HuH-7 (cell line): ENCODE measurements at regions not wholly inside any gene's neighbourhood (a gene's known extent, or its start where the extent isn't known, plus 50 kb on each side); places are given as distances from the start of the nearest gene placed in this dataset.

ENCODE experiments used
- DNase-seq: peaks from one replicate; pipeline ENCODE4 v3.0.0; 2011; ENCODE audit warnings: low spot score

DNA sequence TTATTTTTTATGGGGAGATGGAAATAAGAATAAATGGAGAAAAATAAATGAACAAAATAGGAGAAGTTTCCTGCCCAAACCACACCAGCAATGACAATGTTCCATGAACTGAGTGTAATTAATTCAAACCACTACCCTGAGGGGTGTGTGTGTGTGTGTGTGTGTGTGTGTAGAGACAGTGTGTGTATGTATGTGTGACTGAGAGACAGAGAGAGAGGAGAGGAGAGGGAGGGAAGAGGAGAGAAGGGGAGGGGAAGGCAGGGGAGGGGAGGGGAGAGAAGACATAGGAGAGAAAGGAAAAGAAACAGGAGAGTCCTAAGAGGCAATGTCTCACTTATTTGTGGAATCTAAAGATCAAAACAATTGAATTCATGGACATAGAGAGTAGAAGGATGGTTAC, 65.0 kb upstream of the POU2AF1 start:
- no peak for DNase-seq

DNA sequence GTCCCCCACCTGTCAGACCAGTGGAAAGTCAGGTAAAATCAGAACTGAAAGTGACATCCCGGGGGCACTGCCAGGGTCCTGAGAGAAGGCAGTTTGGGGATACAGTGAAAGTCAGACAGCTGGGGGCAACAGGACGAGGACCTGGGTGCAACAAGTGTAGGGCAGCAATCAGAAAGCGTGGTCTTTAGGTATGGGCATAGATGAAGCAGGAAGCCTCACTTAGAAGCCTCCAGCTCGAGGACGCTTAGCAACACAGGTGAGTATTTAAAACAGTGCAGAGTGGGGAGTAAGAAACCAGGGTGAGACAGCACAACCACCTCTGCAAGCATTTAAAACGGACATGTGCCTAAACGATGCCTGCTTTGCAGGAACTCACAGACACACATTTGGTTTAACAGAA, 64.6 kb upstream of the POU2AF1 start:
- DNase-seq = no peak

DNA sequence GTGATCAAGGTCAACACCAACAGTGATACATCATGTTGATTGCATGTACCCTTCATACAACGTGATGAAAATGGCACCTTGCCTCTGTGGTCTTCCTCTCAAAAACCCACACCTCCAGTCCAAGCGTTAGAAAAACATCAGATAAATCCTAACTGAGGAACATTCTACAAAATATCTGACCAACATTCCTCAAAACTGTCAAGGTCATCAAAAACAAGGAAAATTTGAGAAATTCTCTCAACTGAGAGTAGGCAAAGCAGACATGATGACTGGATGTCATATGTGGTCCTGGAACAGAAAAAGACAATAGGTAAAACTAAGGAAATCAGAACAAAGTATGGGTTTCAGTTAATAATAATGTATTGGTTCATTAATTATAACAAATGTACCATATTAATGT, 64.0 kb upstream of the POU2AF1 start:
- no peak for DNase-seq

DNA sequence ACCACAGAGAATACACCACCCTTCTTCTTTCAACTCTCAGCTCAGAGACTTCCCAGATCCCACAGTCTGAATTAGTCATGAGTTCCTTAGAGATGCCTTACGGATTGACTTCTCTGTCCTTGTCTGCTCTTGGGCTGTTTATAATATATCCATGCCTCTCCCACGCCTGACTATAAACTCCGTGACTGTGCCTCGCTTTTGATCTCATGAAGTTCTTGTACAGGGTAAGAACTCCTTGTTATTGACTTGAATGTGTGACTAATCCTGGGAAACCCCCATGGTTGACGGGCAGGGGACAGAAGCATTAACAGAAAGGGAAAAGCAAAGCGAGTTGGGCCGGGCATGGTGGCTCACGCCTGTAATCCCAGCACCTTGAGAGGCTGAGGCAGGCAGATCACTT, 62.4 kb upstream of the POU2AF1 start:
- no peak for DNase-seq

DNA sequence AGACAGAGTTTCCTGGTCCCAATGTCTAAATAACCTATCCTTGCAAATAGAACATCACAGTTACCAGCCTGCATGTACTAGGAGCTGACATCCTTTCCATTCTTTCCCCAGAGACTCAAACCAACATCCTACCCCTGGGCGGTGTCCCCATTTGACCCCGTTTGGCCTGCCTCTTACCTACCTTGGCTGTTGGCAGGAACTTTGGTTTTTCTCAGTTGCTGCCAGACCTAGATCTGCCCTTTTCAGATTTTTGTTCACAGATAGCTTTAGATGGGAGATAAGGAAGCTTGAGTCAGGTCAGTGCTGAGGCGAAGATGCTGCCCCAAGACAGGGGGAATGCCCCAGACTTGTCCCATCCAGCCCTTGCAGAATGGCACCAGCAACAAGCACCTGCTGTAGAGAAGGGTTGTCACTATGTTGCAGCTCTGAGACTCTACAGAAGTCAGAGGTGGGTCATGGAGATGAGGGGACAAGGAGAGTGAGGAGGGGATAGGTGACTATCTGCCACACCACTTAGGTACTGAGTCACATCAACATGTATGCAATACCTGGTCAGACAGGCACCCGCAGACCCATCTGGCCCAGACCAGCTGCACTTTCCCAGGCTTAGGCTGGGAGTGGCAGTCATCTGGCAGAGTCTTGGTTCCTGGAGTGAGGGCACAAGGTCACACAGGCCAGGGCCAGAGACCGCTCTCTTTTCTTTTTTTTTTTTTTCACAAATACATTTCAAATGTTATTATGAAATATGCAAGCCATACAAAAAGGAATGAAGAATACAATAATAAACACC, 61.5 kb upstream of the POU2AF1 start:
- no peak for DNase-seq

DNA sequence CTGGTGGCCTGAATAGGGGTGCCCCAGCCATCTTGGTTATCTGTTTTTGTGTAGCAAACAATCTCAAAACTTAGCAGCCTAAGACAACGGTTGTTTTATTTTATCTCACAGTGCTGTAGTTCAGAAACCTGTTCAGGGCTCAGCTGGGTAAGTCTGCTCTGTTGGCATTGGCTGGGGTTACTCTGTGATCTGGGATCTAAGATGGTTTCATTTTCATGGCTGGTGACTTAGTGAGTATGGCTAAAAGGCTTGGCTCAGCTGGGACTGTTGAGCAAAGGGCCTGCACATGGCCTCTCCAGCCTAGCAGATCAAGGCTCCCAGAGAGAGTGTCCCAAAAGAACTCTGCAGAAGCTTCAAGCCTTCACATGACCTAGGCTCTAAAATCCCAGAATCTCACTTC, 60.8 kb upstream of the POU2AF1 start:
- no peak for DNase-seq

DNA sequence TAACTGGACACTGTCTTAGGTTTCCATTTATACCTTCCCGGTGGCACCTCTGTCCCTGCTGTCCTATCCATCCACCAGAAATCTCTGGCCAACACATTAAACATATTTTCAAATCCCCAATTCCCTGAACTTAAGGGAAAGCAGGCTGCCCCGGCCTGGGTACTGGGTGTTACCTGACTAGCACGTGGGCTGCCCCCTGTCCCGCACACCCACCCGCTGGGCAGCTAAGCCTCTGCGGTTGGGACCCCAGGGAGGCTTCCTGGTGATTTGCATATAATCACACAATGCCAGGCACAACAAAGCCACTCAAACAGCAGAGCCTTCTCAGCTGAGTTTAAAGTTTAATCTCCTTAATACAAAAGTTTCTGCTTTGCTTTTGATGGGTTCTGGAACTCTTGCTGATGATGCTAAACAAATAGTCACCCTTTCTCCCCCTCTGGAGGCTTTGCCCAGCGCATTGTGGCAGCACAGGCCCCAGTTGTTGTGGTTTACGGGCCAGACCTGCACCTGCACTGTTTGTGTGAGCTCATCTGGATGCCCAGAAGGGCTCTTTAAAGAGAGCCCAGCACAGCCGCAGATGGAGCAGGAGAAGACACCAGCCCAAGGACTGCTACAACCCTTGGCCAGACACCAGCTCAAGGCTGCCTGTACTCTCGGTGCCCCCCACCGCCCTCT, 59.9 kb upstream of the POU2AF1 start:
- no peak for DNase-seq

DNA sequence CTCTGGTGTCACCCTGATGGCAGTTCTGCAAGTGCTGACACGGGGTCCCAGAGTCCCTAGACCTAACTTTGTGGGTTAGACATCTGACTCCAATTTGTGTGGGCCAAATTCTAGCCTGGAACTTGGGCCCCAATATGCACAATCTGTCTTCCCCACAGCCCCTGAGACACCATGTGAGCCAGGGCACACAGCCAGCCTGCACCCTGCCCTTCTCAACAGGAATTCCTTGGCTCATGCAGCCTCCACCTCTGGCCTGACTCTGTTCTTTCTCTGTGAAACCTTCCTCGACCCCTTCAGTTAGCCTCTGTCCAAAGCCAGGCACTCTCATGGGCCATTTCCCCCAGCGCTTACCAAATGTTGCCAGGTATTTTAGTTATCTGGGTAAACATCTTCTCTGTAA, 59.1 kb upstream of the POU2AF1 start:
- no peak for DNase-seq

DNA sequence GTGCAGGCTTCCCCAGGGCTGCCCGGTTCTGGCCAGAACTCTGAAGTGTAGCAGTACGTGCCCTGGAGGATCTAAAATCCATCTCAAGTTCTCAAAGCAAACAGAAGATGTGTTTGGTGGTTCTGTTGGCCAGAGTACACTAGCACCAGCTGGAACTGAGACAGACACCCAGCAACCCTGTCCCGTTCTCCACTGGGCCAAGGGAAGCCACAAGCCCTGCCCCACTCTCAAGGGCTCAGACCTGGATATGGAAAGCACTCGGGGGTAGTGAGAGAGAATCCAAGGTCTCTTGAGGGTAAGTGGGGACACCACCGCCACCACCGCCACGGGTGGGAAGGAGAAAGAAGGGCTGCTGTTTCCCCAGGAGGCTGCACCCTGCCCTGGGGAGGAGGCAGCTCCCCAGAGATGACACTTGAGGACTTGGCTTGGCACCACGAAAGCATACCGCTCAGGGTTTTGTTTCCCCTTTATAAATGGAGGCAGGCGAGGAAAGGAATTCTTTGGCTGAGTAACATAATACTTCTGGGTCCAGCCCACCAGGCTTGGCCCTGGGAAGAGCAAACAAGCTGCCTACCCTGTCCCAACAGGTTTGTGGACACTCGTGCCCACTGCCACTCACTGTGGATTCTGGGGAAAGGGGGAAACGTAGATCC, 56.1 kb upstream of the POU2AF1 start:
- no peak for DNase-seq

DNA sequence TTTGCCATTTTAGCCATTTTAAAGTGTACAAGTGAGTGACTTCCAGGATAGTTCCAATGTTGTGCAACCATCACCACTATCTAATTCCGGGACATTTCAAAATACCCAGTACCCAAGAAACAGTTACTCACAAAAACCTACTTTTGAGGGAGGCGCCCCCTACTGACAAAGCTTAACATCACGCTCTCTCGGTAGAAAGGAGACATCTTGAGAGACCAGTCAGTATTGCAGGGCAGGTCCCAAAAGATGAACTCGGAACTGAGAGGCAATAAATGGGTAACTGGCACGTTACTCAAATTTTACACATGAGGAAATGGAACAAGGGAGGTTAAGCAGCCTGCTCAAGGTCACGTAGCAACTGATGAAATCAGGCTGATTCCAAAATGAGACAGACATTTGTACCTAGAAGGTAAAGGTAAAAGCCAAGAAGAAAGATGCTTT, 50.0 kb upstream of the POU2AF1 start:
- peak; percentile 58 for DNase-seq
